ENCODE measurements at regions not wholly inside any gene's neighbourhood (a gene's known extent, or its start where the extent isn't known, plus 50 kb on each side); places are given as distances from the start of the nearest gene placed in this dataset.

DNA sequence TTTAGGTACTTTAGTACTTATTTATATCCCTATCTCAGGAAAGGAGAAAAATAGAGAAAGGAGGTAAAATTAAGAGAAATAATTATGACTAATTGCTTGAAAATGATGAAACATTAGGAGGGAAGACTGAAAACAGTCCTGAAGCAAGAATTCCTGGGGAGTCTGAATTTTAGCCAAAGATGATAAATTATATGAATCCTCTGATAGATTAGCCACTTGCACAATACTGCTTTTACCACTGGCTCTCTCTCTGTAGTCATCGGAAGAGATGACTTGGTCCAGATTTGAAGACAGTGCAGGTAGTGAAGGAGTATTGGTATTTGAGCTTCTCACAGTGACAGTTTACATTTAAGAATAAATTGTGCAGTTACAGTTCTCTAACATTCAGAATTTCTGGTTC, 83.8 kb upstream of the CLEC14A start:
- Histone ChIP-seq H3K27me3 (replicated peaks in 1 of 2; ENCODE audit: control insufficient read depth in 2 of 2, extremely low read depth in 1 of 2, insufficient read depth in 2 of 2, low read length in 1 of 2) (peaks cover 0 to 5% of the 10 kb centered on the region in 2 experiments), H3K4me3 (ENCODE audit: control insufficient read depth in 1 of 2, extremely low read depth in 1 of 2, low read length in 1 of 2) (no peak overlapping the region), H3K4me1 (ENCODE audit: control insufficient read depth in 1 of 2, extremely low read depth in 1 of 2, insufficient read depth in 2 of 2, low read length in 2 of 2) (no peaks in the 10 kb centered on the region), H3K27ac (ENCODE audit: low read length) (no peak overlapping the region), H3K9me3 (no peaks in the 10 kb centered on the region), H3K36me3 (ENCODE audit: control insufficient read depth in 2 of 2, extremely low read depth in 1 of 2, insufficient read depth in 1 of 2, low read length in 1 of 2) (no peaks in the 10 kb centered on the region)
- Mint-ChIP-seq H3K4me1 (no peaks in the 10 kb centered on the region), H3K27me3 (peaks cover 0 to 3% of the 10 kb centered on the region in 2 donors), H3K9me3 (no peaks in the 10 kb centered on the region), H3K36me3 (no peaks in the 10 kb centered on the region), H3K27ac (no peak overlapping the region), H3K4me3 (no peak overlapping the region)
- ChIA-PET POLR2A (no interaction called here), CTCF (no interaction called here)
- ATAC-seq (replicated peaks in 1 of 4) (no peak), DNase-seq (no peak)
- WGBS (ENCODE audit: insufficient coverage), result no CpG with 5 or more reads among the region's 1 CpG

DNA sequence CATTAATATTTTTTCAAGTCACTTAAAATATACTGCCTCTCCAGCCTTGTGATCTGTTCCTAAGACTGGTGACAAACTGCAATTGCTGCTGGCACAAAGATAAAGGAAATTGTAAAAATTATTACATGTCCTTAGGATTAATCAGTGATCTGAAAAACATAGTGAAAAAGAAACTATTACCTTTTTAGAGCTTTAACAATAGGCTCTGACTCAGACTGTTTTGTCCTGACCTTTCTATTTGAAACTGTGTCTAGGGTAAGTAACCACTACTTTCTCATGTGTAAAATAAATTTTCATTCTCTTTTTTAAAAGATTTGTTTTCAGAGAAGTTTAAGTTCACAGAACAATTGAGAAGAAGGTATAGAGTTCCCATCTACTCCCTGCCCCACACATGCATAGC, 80.4 kb upstream of the CLEC14A start:
- CTCF ChIA-PET, result no interaction called here
- H3K36me3 ChIP-seq (ENCODE audit: control insufficient read depth in 2 of 2, extremely low read depth in 1 of 2, insufficient read depth in 1 of 2, low read length in 1 of 2), result no peaks in the 10 kb centered on the region
- H3K27me3 ChIP-seq (replicated peaks in 1 of 2; ENCODE audit: control insufficient read depth in 2 of 2, extremely low read depth in 1 of 2, insufficient read depth in 2 of 2, low read length in 1 of 2), result no peaks in the 10 kb centered on the region
- Mint-ChIP-seq H3K4me1 (no peaks in the 10 kb centered on the region), H3K27ac (no peak overlapping the region), H3K27me3 (no peaks in the 10 kb centered on the region), H3K36me3 (no peaks in the 10 kb centered on the region), H3K9me3 (no peaks in the 10 kb centered on the region), H3K4me3 (no peak overlapping the region)
- no peak for DNase-seq
- no peaks in the 10 kb centered on the region for H3K9me3 ChIP-seq
- H3K4me1 ChIP-seq (ENCODE audit: control insufficient read depth in 1 of 2, extremely low read depth in 1 of 2, insufficient read depth in 2 of 2, low read length in 2 of 2), result no peaks in the 10 kb centered on the region
- ATAC-seq (replicated peaks in 1 of 4), result no peak
- no peak overlapping the region for H3K27ac ChIP-seq (ENCODE audit: low read length)
- POLR2A ChIA-PET, result no interaction called here
- H3K4me3 ChIP-seq (ENCODE audit: control insufficient read depth in 1 of 2, extremely low read depth in 1 of 2, low read length in 1 of 2), result no peak overlapping the region

DNA sequence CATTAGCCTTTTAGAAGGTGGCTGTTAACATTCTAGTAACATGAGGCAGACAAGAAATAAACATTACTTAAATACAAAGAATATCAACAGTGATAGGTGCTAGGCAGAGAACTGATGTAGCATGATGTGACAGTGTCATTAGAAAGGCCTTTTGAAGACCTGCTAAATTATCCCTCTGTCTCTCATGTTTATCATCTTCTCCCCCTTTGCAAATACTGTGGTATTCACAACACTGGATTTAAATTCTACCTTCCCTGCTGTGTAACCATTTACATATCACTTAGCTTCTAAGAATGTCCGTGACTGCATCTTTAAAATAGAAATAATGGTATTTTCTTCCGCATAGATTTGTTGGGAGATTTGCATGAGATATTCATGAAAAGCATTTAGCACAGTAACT, 74.4 kb upstream of the CLEC14A start:
- no peaks in the 10 kb centered on the region for H3K36me3 Mint-ChIP-seq
- H3K4me3 Mint-ChIP-seq, result no peak overlapping the region
- POLR2A ChIA-PET, result interaction anchor here in 1 of 2 donors (0.6 kb wide), 1 partner anchor 261 kb away, joined by 4 read pairs; no protein-coding TSS in a partner anchor
- H3K27me3 Mint-ChIP-seq, result peaks cover 0 to 4% of the 10 kb centered on the region in 2 donors
- no CpG with 5 or more reads among the region's 2 CpGs for WGBS (ENCODE audit: insufficient coverage)
- CTCF ChIA-PET, result no interaction called here
- peaks cover 3 to 12% (median 10%) of the 10 kb centered on the region in 3 donors for H3K9me3 Mint-ChIP-seq
- H3K27me3 ChIP-seq (replicated peaks in 1 of 2; ENCODE audit: control insufficient read depth in 2 of 2, extremely low read depth in 1 of 2, insufficient read depth in 2 of 2, low read length in 1 of 2), result no peaks in the 10 kb centered on the region
- DNase-seq (no peak), ATAC-seq (replicated peaks in 1 of 4) (no peak)
- no peaks in the 10 kb centered on the region for H3K9me3 ChIP-seq
- H3K36me3 ChIP-seq (ENCODE audit: control insufficient read depth in 2 of 2, extremely low read depth in 1 of 2, insufficient read depth in 1 of 2, low read length in 1 of 2), result no peaks in the 10 kb centered on the region
- H3K4me3 ChIP-seq (ENCODE audit: control insufficient read depth in 1 of 2, extremely low read depth in 1 of 2, low read length in 1 of 2), result no peak overlapping the region
- no peaks in the 10 kb centered on the region for H3K4me1 ChIP-seq (ENCODE audit: control insufficient read depth in 1 of 2, extremely low read depth in 1 of 2, insufficient read depth in 2 of 2, low read length in 2 of 2)
- H3K4me1 Mint-ChIP-seq, result no peaks in the 10 kb centered on the region
- H3K27ac ChIP-seq (ENCODE audit: low read length), result no peak overlapping the region
- no peak overlapping the region for H3K27ac Mint-ChIP-seq

DNA sequence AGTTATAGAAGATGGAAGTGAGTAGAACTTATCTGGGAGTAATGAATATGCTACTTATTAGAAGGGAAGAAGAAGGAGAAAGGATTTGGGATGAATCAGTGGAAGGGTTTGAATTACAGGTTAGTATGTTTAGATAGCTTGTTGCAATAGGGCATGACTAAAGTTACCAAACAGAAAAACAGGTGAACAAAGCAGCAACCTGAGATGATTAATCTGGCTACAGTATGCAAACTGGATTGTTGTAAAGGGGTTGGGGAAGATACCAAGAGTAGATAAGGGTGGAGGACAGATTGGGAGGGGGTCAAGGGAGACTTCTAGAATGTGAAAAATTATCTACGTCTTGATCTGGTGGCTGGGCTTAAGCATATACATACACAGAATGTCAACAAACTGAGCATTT, 73.4 kb upstream of the CLEC14A start:
- ATAC-seq (replicated peaks in 1 of 4), result no peak
- H3K4me3 ChIP-seq (ENCODE audit: control insufficient read depth in 1 of 2, extremely low read depth in 1 of 2, low read length in 1 of 2), result no peak overlapping the region
- DNase-seq, result no peak
- no peaks in the 10 kb centered on the region for H3K4me1 ChIP-seq (ENCODE audit: control insufficient read depth in 1 of 2, extremely low read depth in 1 of 2, insufficient read depth in 2 of 2, low read length in 2 of 2)
- Mint-ChIP-seq H3K4me1 (no peaks in the 10 kb centered on the region), H3K27ac (no peak overlapping the region), H3K4me3 (no peak overlapping the region), H3K27me3 (peaks cover 0 to 4% of the 10 kb centered on the region in 2 donors), H3K9me3 (peaks cover 3 to 12% (median 10%) of the 10 kb centered on the region in 3 donors), H3K36me3 (no peaks in the 10 kb centered on the region)
- no peaks in the 10 kb centered on the region for H3K27me3 ChIP-seq (replicated peaks in 1 of 2; ENCODE audit: control insufficient read depth in 2 of 2, extremely low read depth in 1 of 2, insufficient read depth in 2 of 2, low read length in 1 of 2)
- POLR2A ChIA-PET, result no interaction called here
- no peaks in the 10 kb centered on the region for H3K36me3 ChIP-seq (ENCODE audit: control insufficient read depth in 2 of 2, extremely low read depth in 1 of 2, insufficient read depth in 1 of 2, low read length in 1 of 2)
- H3K27ac ChIP-seq (ENCODE audit: low read length), result no peak overlapping the region
- no peaks in the 10 kb centered on the region for H3K9me3 ChIP-seq
- WGBS (ENCODE audit: insufficient coverage), result no CpG with 5 or more reads among the region's 1 CpG
- CTCF ChIA-PET, result no interaction called here

DNA sequence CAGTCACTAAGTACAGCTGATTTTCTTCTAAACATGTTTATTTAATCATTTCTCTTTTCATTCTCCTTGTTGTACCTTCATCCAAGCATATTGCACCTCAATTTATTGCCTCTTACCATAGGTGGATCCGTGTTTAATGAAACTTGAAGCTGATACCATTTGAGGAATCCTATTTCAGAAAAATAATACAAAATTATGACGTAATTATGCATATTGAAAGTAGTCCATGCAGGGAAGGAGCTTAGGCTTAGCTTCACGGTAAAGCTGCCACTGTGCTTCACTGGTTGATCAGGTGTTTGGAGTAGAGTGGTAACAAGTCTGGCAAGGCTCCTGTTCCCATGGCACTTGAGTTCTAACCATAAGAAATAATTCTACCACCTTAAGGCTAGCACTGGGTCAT, 61.0 kb upstream of the CLEC14A start:
- H3K27ac Mint-ChIP-seq, result no peak overlapping the region
- Histone ChIP-seq H3K4me1 (ENCODE audit: control insufficient read depth in 1 of 2, extremely low read depth in 1 of 2, insufficient read depth in 2 of 2, low read length in 2 of 2) (no peaks in the 10 kb centered on the region), H3K36me3 (ENCODE audit: control insufficient read depth in 2 of 2, extremely low read depth in 1 of 2, insufficient read depth in 1 of 2, low read length in 1 of 2) (no peaks in the 10 kb centered on the region), H3K27ac (ENCODE audit: low read length) (no peak overlapping the region), H3K4me3 (ENCODE audit: control insufficient read depth in 1 of 2, extremely low read depth in 1 of 2, low read length in 1 of 2) (no peak overlapping the region), H3K27me3 (replicated peaks in 1 of 2; ENCODE audit: control insufficient read depth in 2 of 2, extremely low read depth in 1 of 2, insufficient read depth in 2 of 2, low read length in 1 of 2) (peaks cover 0 to 7% of the 10 kb centered on the region in 2 experiments), H3K9me3 (no peaks in the 10 kb centered on the region)
- no peak overlapping the region for H3K4me3 Mint-ChIP-seq
- DNase-seq (no peak), ATAC-seq (replicated peaks in 1 of 4) (no peak)
- WGBS (ENCODE audit: insufficient coverage), result no CpG with 5 or more reads among the region's 3 CpGs
- CTCF ChIA-PET, result no interaction called here
- H3K27me3 Mint-ChIP-seq, result peaks cover 0 to 4% of the 10 kb centered on the region in 2 donors
- POLR2A ChIA-PET, result no interaction called here
- H3K9me3 Mint-ChIP-seq, result no peaks in the 10 kb centered on the region
- no peaks in the 10 kb centered on the region for H3K4me1 Mint-ChIP-seq
- no peaks in the 10 kb centered on the region for H3K36me3 Mint-ChIP-seq

DNA sequence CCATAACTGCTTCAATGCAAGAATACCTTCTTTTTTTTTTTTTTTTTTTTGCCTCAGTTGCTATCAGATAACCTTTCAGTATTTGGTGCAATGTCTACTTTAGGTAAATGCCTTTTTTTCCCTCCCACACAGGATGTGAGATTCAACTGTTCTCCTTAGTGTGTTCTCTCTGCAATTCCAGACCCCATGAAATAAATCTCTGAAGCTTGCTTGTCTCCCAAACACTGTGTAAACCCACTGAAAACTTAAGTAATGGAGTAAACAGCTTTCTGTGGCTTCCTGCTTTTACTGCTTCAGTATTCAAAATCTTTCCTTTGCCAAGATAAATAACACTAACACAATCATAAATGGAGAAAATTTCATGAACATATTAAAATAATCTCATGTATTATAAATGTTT, 55.8 kb upstream of the CLEC14A start:
- no peak overlapping the region for H3K4me3 Mint-ChIP-seq
- H3K36me3 Mint-ChIP-seq, result no peaks in the 10 kb centered on the region
- Histone ChIP-seq H3K4me3 (ENCODE audit: control insufficient read depth in 1 of 2, extremely low read depth in 1 of 2, low read length in 1 of 2) (no peak overlapping the region), H3K9me3 (no peaks in the 10 kb centered on the region), H3K4me1 (ENCODE audit: control insufficient read depth in 1 of 2, extremely low read depth in 1 of 2, insufficient read depth in 2 of 2, low read length in 2 of 2) (no peaks in the 10 kb centered on the region), H3K36me3 (ENCODE audit: control insufficient read depth in 2 of 2, extremely low read depth in 1 of 2, insufficient read depth in 1 of 2, low read length in 1 of 2) (no peaks in the 10 kb centered on the region), H3K27ac (ENCODE audit: low read length) (no peak overlapping the region), H3K27me3 (replicated peaks in 1 of 2; ENCODE audit: control insufficient read depth in 2 of 2, extremely low read depth in 1 of 2, insufficient read depth in 2 of 2, low read length in 1 of 2) (no peaks in the 10 kb centered on the region)
- H3K4me1 Mint-ChIP-seq, result no peaks in the 10 kb centered on the region
- H3K9me3 Mint-ChIP-seq, result no peaks in the 10 kb centered on the region
- ATAC-seq (replicated peaks in 1 of 4), result no peak
- no peak for DNase-seq
- ChIA-PET CTCF (no interaction called here), POLR2A (no interaction called here)
- H3K27ac Mint-ChIP-seq, result no peak overlapping the region
- no peaks in the 10 kb centered on the region for H3K27me3 Mint-ChIP-seq

DNA sequence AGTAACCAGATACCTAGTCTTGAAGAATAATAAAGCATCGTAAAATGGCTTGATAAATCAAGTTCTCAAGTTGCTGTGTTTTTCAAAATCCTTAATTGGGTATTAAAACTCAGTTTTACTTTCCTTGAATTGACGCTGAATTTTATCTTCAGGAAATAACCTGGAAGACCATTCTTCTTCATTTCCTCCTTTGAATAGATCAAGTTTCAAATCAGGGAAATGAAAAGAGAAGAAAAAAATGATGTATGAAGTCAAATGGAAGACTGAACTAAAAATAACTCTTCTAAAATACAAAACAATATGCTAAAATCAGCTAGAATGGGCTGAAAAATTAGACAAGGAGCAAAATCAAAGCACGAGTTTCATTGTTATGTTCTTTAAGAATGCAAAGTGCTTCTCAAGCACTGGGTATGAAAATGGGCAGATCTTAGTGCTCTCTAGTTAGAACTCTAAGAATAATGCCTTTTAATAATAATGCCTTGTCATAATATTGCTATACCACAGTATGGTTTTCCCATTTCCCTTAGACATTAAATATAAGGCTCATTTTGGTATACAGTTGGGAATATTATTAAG, 54.6 kb upstream of the CLEC14A start:
- no peaks in the 10 kb centered on the region for H3K4me1 ChIP-seq (ENCODE audit: control insufficient read depth in 1 of 2, extremely low read depth in 1 of 2, insufficient read depth in 2 of 2, low read length in 2 of 2)
- H3K36me3 ChIP-seq (ENCODE audit: control insufficient read depth in 2 of 2, extremely low read depth in 1 of 2, insufficient read depth in 1 of 2, low read length in 1 of 2), result no peaks in the 10 kb centered on the region
- H3K4me1 Mint-ChIP-seq, result no peaks in the 10 kb centered on the region
- H3K27me3 ChIP-seq (replicated peaks in 1 of 2; ENCODE audit: control insufficient read depth in 2 of 2, extremely low read depth in 1 of 2, insufficient read depth in 2 of 2, low read length in 1 of 2), result no peaks in the 10 kb centered on the region
- no peaks in the 10 kb centered on the region for H3K27me3 Mint-ChIP-seq
- no peak overlapping the region for H3K4me3 ChIP-seq (ENCODE audit: control insufficient read depth in 1 of 2, extremely low read depth in 1 of 2, low read length in 1 of 2)
- POLR2A ChIA-PET, result interaction anchor here in 1 of 2 donors (0.7 kb wide), 1 partner anchor 610 kb away, joined by 3 read pairs; no protein-coding TSS in a partner anchor
- H3K36me3 Mint-ChIP-seq, result no peaks in the 10 kb centered on the region
- CTCF ChIA-PET, result no interaction called here
- H3K4me3 Mint-ChIP-seq, result no peak overlapping the region
- no peak for DNase-seq
- WGBS (ENCODE audit: insufficient coverage), result no CpG with 5 or more reads among the region's 3 CpGs
- H3K27ac ChIP-seq (ENCODE audit: low read length), result no peak overlapping the region
- no peak overlapping the region for H3K27ac Mint-ChIP-seq
- no peaks in the 10 kb centered on the region for H3K9me3 ChIP-seq
- no peak for ATAC-seq (replicated peaks in 1 of 4)
- peaks cover 0 to 4% (median 0%) of the 10 kb centered on the region in 3 donors for H3K9me3 Mint-ChIP-seq
